ENCODE measurements at regions not wholly inside any gene's neighbourhood (a gene's known extent, or its start where the extent isn't known, plus 50 kb on each side); places are given as distances from the start of the nearest gene placed in this dataset.

- no peak overlapping the region for H3K27ac ChIP-seq (ENCODE audit: insufficient read length, low read depth, low read length)
- no peak for DNase-seq
- no peak overlapping the region for H3K14ac ChIP-seq (ENCODE audit: insufficient read depth, low read length)
- no peak overlapping the region for H2BK5ac ChIP-seq (ENCODE audit: insufficient read length, low read length)
- H3K27ac Mint-ChIP-seq = no peak overlapping the region
- TF ChIP-seq, protein P1, sequence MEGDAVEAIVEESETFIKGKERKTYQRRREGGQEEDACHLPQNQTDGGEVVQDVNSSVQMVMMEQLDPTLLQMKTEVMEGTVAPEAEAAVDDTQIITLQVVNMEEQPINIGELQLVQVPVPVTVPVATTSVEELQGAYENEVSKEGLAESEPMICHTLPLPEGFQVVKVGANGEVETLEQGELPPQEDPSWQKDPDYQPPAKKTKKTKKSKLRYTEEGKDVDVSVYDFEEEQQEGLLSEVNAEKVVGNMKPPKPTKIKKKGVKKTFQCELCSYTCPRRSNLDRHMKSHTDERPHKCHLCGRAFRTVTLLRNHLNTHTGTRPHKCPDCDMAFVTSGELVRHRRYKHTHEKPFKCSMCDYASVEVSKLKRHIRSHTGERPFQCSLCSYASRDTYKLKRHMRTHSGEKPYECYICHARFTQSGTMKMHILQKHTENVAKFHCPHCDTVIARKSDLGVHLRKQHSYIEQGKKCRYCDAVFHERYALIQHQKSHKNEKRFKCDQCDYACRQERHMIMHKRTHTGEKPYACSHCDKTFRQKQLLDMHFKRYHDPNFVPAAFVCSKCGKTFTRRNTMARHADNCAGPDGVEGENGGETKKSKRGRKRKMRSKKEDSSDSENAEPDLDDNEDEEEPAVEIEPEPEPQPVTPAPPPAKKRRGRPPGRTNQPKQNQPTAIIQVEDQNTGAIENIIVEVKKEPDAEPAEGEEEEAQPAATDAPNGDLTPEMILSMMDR (conservative IDR thresholded peaks at IDR 0.05) = no peak
- H3K4me3 Mint-ChIP-seq = no peak overlapping the region
- no peak overlapping the region for H2AK5ac ChIP-seq (ENCODE audit: insufficient read length, low read length)
- H4K91ac ChIP-seq (ENCODE audit: insufficient read length, low read depth, low read length) = no peak overlapping the region
- no peak overlapping the region for H4K5ac ChIP-seq (ENCODE audit: insufficient read length, low read depth, low read length)
- H3K23me2 ChIP-seq (ENCODE audit: insufficient read length, low read depth, low read length, poor library complexity, severe bottlenecking) = no peaks in the 10 kb centered on the region
- peaks cover 5% of the 10 kb centered on the region for H3K9me3 ChIP-seq (ENCODE audit: control insufficient read depth, low read depth, low read length)
- no peaks in the 10 kb centered on the region for H4K20me1 ChIP-seq (ENCODE audit: control insufficient read depth, insufficient read depth, insufficient read length)
- H3K9ac ChIP-seq (ENCODE audit: extremely low read depth, insufficient read length, low read length) = no peak overlapping the region
- H3K4me1 Mint-ChIP-seq = no peaks in the 10 kb centered on the region; a peak in 1 of 4 replicates
- H3K79me1 ChIP-seq (ENCODE audit: insufficient read depth, low read depth, low read length, poor library complexity, severe bottlenecking) = no peaks in the 10 kb centered on the region
- H3K4me1 ChIP-seq (ENCODE audit: insufficient read depth, low read length) = no peaks in the 10 kb centered on the region
- no peaks in the 10 kb centered on the region for H3K27me3 ChIP-seq (ENCODE audit: insufficient read depth, low read length)
- H3K27me3 Mint-ChIP-seq (ENCODE audit: low read depth) = no peaks in the 10 kb centered on the region
- H4K8ac ChIP-seq (replicated peaks; ENCODE audit: insufficient read length, low read depth, low read length) = no peak overlapping the region
- H2BK12ac ChIP-seq (ENCODE audit: insufficient read length, low read depth, low read length) = no peak overlapping the region
- H3K4ac ChIP-seq (ENCODE audit: low read depth, low read length) = no peak overlapping the region
- peaks cover 6 to 9% of the 10 kb centered on the region in 2 experiments; a peak in 4 of 5 replicates for H3K9me3 Mint-ChIP-seq
- no peak overlapping the region for H2BK20ac ChIP-seq (ENCODE audit: low read depth, low read length, poor library complexity, severe bottlenecking)
- no peaks in the 10 kb centered on the region for H3K79me2 ChIP-seq (ENCODE audit: insufficient read depth, low read length)
- no peak overlapping the region for H2BK120ac ChIP-seq (ENCODE audit: low read depth, low read length, poor library complexity, severe bottlenecking)
- peaks cover 0 to 18% (median 7%) of the 10 kb centered on the region in 3 experiments; a peak in 4 of 7 replicates for H3K36me3 Mint-ChIP-seq (ENCODE audit: insufficient read depth in 1 of 3, low read depth in 3 of 3)
- no peak overlapping the region for H2AFZ ChIP-seq (ENCODE audit: low read length)
- H3T11ph ChIP-seq (ENCODE audit: low read length) = no peak overlapping the region
- H3K23ac ChIP-seq (ENCODE audit: insufficient read length, low read depth, low read length) = no peak overlapping the region
- H3K56ac ChIP-seq (ENCODE audit: insufficient read length, low read depth, low read length) = no peak overlapping the region
- H3K18ac ChIP-seq (ENCODE audit: insufficient read length, low read depth, low read length) = no peak overlapping the region
- no peak overlapping the region for H2BK15ac ChIP-seq (ENCODE audit: low read depth, low read length)
- no peak overlapping the region for H3K4me2 ChIP-seq (ENCODE audit: insufficient read depth, insufficient read length, low read length)
Measured at GRCh38 chr12:89892436-89892835, 183.8 kb upstream of the ATP2B1 start.

Measured in H9 (cell line).